Testis (tissue), 2 donors: ENCODE measurements at regions not wholly inside any gene's neighbourhood (a gene's known extent, or its start where the extent isn't known, plus 50 kb on each side); places are given as distances from the start of the nearest gene placed in this dataset.
"Not testable (repeated sequence)": the region's sequence is repeated elsewhere in the genome, so short reads cannot be mapped to it uniquely, and the experiment has no call there.

Source experiments
- DNase-seq: peaks from one replicate; pipeline ENCODE4 v3.0.0-alpha.2; 2019
- H3K27ac ChIP-seq, 2 donors: fragments of 200-600 bp; sonication (generic); one replicate each; pipeline ENCODE4 v1.5.1; 2019
- H3K27me3 ChIP-seq: fragments of 200-600 bp; sonication (generic); one replicate; pipeline ENCODE4 v1.5.1; 2019
- H3K36me3 ChIP-seq: fragments of 200-600 bp; sonication (generic); one replicate; pipeline ENCODE4 v1.5.1; 2017; ENCODE audit warnings: low read depth; ENCODE audit errors: missing control alignments
- H3K4me1 ChIP-seq: fragments of 200-600 bp; sonication (generic); one replicate; pipeline ENCODE4 v1.5.1; 2019
- H3K4me3 ChIP-seq, 2 donors: fragments of 200-600 bp; sonication (generic); one replicate each; pipeline ENCODE4 v1.5.1; 2017 to 2019
- H3K9me3 ChIP-seq: fragments of 200-600 bp; sonication (generic); one replicate; pipeline ENCODE4 v1.5.1; 2017
- CTCF ChIP-seq, 3 experiments: fragments of 450-650 bp in 2 of 3; fragments of 200-600 bp in 1 of 3; sonication (generic) in 1 of 3; IDR thresholded peaks; one replicate each; pipeline ENCODE4 v1.5.1; 2016 to 2019; ENCODE audit warnings: antibody characterized with exemption in 3 of 3, mild to moderate bottlenecking in 2 of 3, moderate library complexity in 1 of 3
- POLR2A ChIP-seq: fragments of 450-650 bp; IDR thresholded peaks from one replicate; pipeline ENCODE4 v1.6.1; 2017; ENCODE audit warnings: antibody characterized with exemption, mild to moderate bottlenecking, moderate library complexity
- WGBS, 2 donors: methylation state at CpG; one replicate each; pipeline ENCODE4 v1.1.5; 2018; 5-methylcytosine and 5-hydroxymethylcytosine counted together
- intact Hi-C: fragments of 100-400 bp; cut with DNase I; formaldehyde crosslinking; loops from one replicate; pipeline ENCODE4 v1.15.1; 2023; ENCODE audit warnings: low total_unique reads

- Histone ChIP-seq H3K4me3 (no peak overlapping the region), H3K27me3 (no peaks in the 10 kb centered on the region), H3K4me1 (no peaks in the 10 kb centered on the region), H3K36me3 (no peaks in the 10 kb centered on the region), H3K9me3 (no peaks in the 10 kb centered on the region), H3K27ac (no peak overlapping the region)
- intact Hi-C loops = no loop called here
- no peak for TF ChIP-seq CTCF (IDR thresholded peaks at IDR 0.05)
- TF ChIP-seq POLR2A = no peak
- no peak for DNase-seq
Observed at GRCh38 chr13:50396001-50396400, 380.8 kb downstream of the KCNRG start.

DNA sequence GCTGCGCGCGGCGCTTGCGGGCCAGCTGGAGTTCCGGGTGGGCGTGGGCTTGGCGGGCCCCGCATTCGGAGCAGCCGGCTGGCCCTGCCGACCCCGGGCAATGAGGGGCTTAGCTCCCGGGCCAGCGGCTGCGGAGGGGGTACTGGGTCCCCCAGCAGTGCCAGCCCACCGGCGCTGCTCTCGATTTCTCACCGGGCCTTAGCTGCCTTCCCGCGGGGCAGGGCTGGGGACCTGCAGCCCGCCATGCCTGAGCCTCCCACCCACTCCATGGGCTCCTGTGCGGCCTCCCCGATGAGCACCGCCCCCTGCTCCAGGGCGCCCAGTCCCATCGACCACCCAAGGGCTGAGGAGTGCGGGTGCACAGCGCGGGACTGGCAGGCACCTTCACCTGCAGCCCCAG, 381.4 kb downstream of the KCNRG start:
- H3K27me3 ChIP-seq, H3K36me3 ChIP-seq, H3K4me1 ChIP-seq, H3K9me3 ChIP-seq, intact Hi-C loops, H3K27ac ChIP-seq, DNase-seq: not testable (repeated sequence)
- 79 to 96% methylated on average over 5 to 30 of the region's 31 CpGs for WGBS, 2 donors
- peak overlapping the region in 1 of 2 donors; percentile 24 for H3K4me3 ChIP-seq

DNA sequence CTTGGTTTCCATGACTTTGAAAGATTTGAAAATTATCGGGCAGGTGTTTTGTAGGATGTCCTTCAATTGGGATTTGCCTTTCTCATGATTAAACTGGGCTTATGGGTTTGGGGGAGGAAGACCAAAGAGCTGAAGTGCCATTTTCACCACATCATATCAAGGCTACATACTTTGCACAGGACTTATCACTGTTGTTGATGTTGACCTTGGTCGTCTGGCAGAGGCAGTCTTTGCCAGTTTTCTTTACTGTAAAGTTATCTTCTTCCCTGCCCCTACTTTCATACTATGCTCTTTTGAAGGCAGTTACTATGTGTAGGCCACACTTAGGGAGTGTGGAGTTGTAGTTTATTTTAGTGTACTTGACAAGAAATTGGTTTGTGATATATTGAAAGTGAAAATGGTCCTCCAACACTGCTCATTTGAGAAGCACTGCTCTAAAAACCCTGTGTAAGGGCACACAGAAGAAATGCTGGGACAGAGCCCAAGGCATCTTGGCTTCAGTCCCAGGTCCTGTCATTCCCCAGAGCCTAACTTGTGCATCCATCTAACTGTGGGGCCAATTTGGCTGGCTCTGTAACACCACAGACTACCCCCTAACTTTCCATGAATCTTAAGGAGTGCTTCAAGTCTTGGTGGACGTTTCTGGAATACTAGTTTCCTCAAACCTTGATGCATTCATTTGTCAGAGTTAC, 384.9 kb downstream of the KCNRG start:
- Histone ChIP-seq H3K36me3 (no peaks in the 10 kb centered on the region), H3K4me3 (no peak overlapping the region), H3K27ac (no peak overlapping the region), H3K4me1 (no peaks in the 10 kb centered on the region), H3K27me3 (no peaks in the 10 kb centered on the region), H3K9me3 (no peaks in the 10 kb centered on the region)
- DNase-seq = no peak
- TF ChIP-seq POLR2A = no peak
- TF ChIP-seq CTCF (IDR thresholded peaks at IDR 0.05) = no peak
- intact Hi-C loops = no loop called here
- 52 to 74% methylated on average over 3 of the region's 3 CpGs for WGBS, 2 donors

DNA sequence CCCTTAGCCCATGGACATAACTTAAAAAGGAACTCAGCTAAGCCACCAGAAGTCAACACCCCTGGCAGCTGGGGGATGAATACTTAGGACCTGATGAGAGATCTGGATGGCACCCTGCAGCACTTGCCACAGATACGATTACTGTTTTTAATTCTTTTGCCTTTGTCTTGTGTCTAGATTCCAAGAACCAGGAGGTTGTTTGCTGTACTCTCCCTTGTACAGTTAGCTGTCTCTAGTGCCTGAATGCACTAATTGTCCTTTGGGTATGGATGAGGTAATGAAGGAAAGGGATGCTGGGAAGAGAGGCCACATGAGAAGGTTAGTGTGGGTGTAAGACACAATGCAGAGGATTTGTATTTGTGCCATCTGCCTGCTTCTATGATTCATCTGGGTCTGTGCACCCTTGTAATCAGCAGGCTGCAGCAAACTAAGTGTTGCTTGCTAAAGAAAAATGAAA, 385.8 kb downstream of the KCNRG start:
- no peak overlapping the region for H3K4me3 ChIP-seq
- 37 to 70% methylated on average over 1 of the region's 1 CpG for whole genome bisulfite sequencing, 2 donors
- no peaks in the 10 kb centered on the region for H3K27me3 ChIP-seq
- no peak for DNase-seq
- intact Hi-C loops = no loop called here
- H3K36me3 ChIP-seq = no peaks in the 10 kb centered on the region
- TF ChIP-seq CTCF (IDR thresholded peaks at IDR 0.05) (no peak), POLR2A (no peak)
- H3K27ac ChIP-seq = no peak overlapping the region
- H3K4me1 ChIP-seq = no peaks in the 10 kb centered on the region
- H3K9me3 ChIP-seq = no peaks in the 10 kb centered on the region

DNA sequence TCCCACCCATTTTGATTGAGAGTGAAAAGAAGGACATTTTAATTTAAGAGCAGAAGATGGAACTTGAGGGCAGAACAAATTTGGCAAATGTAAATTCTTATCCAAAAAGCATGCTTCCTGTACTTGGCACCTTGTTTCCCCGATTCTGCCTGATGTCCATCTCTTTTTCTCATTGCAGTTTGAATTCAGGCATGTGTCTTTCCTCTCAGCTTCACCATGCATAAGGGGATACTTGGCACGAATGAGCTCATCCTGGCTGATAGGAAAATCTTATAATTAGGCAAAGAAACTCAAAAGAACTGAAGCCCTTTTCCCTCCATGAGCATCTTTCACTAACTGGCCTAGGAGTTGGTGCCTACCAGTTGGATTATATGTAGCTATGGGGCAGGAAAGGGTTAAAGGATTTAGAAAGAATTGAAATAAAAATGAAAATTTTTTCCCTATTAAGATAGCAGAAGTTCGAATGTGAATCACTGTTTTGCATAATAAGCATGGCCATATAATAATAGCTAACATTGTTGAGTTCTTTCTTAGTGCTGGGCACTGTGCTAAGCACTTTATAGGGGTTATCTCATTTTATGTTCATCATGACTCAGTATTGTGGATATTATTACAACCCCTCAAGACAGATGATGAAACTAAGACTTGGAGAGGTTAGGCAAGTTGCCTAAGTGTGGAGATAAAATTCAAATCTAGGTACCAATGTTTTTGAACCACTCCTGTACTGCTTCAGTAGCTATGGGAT, 386.6 kb downstream of the KCNRG start:
- H3K9me3 ChIP-seq = no peaks in the 10 kb centered on the region
- H3K4me1 ChIP-seq = no peaks in the 10 kb centered on the region
- no peak for DNase-seq
- TF ChIP-seq CTCF (IDR thresholded peaks at IDR 0.05) = no peak
- TF ChIP-seq POLR2A = no peak
- no peak overlapping the region for H3K27ac ChIP-seq
- no peaks in the 10 kb centered on the region for H3K27me3 ChIP-seq
- intact Hi-C loops = no loop called here
- 64 to 69% methylated on average over 3 of the region's 3 CpGs for WGBS, 2 donors
- no peak overlapping the region for H3K4me3 ChIP-seq
- H3K36me3 ChIP-seq = no peaks in the 10 kb centered on the region
